Neuronal stem cell (in vitro differentiated cells): ENCODE measurements at regions not wholly inside any gene's neighbourhood (a gene's known extent, or its start where the extent isn't known, plus 50 kb on each side); places are given as distances from the start of the nearest gene placed in this dataset. TPM values are rescaled to one million over a fixed set of nuclear protein-coding genes. Genes with fewer than 3 reads are reported as not detected.

ENCODE experiments used
- small RNA-seq: library from polyadenylated mRNA; stranded (forward); fragments of <200 nt; extraction: miRNeasy Mini kit (QIAGEN cat#:217004); gene quantifications from one replicate; pipeline ENCODE3, GENCODE V24; 2013; ENCODE audit not compliant: insufficient read depth

Small RNA genes lying in the stretch of these regions (small RNA-seq; reads per million reads assigned to genes)
- not detected for gene AC008033.2
